ENCODE measurements at regions not wholly inside any gene's neighbourhood (a gene's known extent, or its start where the extent isn't known, plus 50 kb on each side); places are given as distances from the start of the nearest gene placed in this dataset.

DNA sequence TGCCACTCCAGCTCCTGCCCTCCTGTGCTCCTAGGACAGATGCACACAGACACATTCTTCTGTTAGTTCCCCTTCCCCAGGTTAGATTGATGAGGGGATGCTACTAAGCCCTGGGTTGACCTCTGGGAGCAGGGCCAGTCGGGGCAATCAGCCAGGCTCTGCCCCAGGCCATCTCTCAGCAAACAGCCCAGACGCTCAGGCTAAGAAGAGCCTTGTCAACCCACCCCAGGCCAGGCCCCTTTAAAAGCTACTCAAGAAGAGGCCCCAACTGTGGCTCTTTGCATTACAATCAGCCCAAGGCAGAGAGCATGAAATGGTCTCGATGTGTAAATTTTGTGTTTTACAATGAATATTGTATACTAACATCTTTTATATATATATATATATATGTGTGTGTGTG lies 107.4 kb downstream of the TFAP2A start:
- Histone ChIP-seq H3K27ac (no peak overlapping the region), H3K4me3 (no peak overlapping the region)

DNA sequence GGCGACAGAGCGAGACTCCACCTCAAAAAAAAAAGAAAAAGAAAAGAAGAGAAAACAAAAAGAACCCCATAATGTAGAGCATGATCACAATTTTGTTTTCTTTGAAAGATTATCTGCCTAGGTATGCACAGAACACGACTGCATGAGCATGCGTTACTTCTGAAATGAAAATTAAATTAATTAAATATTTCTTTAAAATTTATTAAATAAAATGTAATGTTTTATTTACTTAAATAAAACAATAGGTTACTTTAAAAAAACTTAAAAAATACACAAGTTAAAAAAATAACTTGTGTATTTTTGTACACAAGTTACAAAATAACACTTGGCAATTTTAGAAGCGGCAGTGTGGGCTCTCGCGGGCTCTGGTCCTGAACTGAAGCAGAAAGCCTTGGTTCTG lies 107.8 kb downstream of the TFAP2A start:
- Histone ChIP-seq H3K27ac (no peak overlapping the region), H3K4me3 (no peak overlapping the region)

DNA sequence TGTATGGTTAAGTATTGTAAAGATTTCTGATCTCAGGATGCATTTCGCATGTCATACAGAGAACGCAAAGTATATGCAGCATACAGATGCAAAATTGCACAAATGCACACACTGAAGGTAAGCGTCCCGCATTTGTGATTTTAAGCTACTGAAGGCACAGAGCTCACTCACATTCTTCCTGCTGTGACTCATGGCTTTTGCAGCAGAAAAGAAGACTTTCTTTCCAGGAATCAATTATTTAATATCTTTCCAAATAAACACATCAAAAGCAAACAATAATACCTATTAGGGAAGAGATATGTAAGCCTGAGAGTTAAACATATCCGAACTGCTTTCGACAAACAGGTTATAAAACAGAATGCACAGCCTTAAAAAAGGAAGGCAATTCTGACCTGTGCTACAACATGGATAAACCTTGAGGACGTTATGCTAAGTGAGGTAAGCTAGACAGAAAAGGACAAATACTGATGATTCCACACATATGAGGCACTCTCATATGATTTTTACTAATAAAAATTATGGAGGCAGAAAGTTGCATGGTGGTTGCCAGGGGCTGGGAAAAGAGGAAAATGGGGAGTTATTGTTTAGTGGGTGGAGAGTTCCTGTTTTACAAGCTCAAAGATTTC lies 109.0 kb downstream of the TFAP2A start:
- Histone ChIP-seq H3K27ac (no peak overlapping the region), H3K4me3 (no peak overlapping the region)

DNA sequence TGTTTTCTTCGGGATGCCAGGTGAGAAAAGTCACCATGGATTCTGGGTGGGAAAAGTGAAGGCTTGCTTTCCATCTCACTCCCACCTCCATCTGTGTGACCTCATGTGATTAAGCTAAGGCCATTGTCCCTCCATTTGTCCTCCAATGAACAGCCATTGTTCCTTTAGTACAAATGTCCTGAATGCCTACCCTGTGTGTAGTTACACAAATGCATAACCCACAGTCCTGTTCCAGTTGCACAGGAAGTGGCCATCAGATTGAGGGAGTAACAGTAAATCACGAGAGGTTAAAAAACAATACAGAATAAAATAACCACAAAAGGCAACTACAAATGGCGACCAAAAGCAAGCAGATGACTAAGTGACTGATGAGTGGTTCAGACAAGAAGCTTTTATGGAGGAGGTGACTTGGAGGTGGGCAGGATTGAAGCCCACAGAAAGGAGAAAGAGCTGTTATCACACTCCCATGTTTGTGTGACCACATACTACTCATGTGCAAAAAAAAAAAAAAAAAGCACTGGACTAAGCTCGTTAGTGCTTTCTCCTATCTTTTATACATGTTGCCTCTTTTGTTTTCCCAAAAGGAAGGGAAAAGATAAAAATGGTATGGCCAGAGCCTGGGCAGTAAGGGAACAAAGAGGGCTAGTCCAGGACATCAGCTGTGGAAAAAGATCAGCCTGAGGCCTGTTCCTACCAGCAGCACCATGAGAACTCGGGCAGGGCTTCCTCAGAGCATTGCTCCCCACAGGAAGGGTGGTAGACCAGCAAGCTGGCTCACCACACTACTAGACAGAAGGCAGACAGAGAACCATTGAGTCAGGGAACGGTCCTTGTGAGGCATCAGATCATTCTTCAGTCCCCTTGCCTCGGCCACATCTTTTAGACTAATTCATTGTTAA lies 111.0 kb downstream of the TFAP2A start:
- no peak overlapping the region for H3K27ac ChIP-seq

DNA sequence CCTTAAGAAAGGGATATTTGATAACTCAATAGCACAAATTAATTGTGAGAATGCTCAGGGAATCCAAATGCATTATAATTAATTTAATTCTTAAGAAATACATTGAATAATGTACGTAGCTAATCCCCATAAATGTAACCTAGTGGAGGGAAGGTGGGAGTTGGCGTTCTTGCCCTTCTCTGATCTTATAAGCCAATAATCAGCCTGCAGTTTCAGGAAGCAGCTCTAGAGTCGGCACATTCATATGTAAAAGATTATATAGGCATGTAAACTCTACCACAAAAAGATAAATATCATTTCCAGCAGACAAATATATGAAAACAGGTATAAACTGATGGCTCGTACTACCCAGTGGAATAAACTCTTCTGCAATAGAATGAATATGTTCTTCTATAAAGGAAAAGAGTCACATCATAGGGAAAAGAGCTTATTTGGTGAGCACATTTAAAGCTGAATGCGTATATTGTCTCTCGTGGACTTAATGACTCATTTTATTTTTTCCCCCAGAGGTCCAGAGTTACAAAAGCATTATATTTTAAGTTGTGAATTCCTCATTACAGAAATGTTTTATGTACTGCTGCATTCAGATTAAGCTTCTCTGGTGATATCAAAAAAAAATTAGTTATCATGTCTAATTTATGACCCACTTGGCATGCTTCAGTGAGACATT lies 112.2 kb downstream of the TFAP2A start:
- Histone ChIP-seq H3K4me3 (no peak overlapping the region), H3K27ac (no peak overlapping the region)

More for the DNA sequence above, 111.0 kb downstream of the TFAP2A start:
- no peak overlapping the region for H3K4me3 ChIP-seq

DNA sequence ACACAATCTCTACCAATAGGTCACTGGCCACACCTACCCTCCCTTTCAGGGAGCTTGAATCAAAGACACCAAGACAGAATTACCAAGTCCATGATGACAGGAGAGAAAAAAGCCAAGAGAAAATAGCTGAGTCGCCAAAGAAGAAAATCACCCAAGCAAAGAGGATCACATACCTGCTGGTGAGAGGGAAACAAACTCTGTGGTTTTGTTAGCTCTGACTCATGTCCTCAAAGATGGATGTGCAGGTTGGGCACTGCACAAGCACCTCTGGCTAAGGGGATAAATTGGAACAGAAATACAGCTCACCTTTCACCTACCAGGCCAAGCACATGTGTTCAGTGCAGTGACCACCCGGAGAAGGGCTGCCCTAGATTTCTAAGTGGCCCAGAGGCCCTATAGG lies 114.8 kb downstream of the TFAP2A start:
- Histone ChIP-seq H3K27ac (no peak overlapping the region), H3K4me3 (no peak overlapping the region)

DNA sequence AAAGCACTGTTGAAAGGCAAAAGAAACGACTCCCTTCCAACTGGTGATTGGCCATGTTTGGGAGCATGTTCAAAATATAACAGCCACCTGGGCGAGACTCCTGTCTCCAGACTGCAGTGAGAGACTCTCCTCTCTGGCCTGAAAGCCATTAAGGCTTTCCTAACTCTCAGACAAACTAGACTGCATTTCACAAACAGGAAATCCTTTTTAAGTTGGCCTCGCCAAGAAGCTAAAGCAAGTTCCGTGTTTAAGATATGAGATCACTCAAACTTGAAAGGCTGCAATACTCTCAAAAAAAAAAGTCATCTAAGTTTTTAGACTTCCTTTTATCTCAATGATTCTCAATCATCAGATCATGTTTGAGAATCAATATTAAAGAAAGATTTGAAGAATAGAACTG lies 117.0 kb downstream of the TFAP2A start:
- no peak overlapping the region for H3K4me3 ChIP-seq
- H3K27ac ChIP-seq, result no peak overlapping the region

DNA sequence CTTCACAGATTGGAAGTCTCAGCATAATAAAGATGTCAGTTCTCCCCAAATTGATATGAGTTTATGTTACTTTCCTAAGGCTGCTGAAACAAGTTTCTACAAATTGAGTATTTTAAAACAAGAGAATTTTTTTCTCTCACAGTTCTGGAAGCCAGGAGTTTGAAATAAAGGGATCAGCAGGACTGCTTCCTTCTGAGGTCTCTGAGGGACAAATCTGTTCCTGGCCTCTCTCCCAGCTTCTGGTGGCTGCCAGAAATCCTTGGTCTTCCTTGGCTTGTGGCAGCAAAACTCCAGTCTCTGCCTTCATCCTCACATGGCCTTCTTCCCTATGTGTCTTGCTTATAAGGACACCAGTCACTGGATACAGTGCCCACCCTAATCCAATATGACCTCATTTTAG lies 136.1 kb downstream of the TFAP2A start:
- no peak overlapping the region for H3K27ac ChIP-seq
- no peak overlapping the region for H3K4me3 ChIP-seq

DNA sequence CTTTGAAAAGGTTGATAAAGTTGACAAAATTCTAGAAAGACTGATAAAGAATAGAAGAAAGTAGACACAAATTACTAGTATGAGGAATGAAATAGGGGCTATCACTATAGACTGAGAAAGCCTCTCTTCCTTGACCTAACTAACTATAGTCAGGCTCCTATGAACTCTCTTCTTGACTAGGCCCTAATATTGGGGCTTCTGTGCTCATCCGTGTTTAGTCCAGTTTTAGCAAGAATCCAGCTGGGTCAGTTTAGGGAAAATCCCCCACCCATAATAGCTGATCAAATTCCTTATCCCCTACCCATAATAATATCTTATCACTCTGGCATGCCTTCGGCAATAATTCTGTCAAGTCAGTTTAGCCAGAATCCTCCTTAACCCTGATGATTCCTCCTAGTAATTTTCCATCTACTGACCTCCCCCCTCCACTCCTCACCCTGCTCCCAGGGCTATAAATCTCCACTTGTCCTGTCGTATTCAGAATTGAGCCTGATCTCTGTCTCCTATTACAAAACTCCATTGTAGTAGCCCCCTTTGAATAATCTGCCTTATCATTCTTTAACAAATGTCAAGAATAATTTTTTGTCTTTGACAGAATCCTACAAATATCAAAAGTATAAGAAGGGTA lies 138.1 kb downstream of the TFAP2A start:
- H3K4me3 ChIP-seq, result no peak overlapping the region
- no peak overlapping the region for H3K27ac ChIP-seq

DNA sequence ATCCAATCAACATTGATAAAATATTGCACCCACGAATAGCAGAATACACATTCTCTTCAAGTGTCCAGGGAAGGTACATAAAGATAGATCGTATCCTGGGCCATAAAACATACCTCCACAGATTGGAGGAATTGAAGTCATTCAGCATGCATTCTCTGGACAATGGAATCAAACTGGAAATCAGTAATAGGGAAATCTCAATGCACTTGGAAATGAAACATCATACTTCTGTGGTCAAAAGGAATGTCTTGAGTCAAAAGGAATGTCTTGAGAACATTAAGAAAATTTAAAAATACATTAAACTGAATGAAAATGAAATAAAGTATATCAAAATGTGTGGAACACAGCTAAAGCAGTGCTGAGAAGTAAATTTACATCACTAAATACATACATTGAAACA lies 138.8 kb downstream of the TFAP2A start:
- Histone ChIP-seq H3K4me3 (no peak overlapping the region), H3K27ac (no peak overlapping the region)

DNA sequence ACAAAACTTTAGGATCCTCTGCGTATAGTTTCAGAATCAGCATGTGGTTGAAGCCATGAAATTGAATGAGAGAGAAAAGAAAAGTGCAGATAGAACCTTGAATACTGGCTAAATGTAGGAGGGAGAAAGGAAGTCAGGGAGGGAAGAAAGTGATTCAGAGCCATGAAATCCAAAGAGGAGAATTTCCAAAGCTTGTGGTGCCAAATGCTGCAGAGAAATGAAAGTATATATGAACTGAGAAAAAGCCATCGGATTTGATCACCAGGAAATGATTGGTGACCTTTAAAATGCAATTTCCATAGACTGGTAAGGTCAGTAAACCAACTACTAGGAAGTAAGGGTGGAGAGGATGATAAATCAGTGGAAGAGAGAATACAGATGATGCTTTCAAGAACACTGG lies 142.3 kb downstream of the TFAP2A start:
- Histone ChIP-seq H3K4me3 (no peak overlapping the region), H3K27ac (no peak overlapping the region)

DNA sequence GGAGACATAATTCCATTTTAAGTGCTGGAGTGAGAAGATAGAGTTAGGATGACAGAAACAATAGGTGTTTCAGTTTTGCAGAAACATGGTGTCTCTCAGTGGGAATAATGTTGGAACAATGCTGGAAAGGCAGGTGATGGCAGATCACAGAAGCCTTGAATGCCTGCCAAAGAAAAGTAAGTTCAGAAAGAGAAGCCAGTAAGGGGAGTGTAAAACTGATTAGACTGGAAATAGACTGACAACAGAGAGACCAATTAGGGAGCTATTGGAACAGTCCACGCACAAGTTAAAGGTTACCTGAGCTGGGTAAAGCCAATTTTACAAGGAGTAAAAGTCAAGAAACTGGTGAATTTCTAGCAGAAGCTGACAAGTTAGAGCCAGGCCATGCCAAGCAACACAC lies 142.9 kb downstream of the TFAP2A start:
- Histone ChIP-seq H3K27ac (no peak overlapping the region), H3K4me3 (no peak overlapping the region)

DNA sequence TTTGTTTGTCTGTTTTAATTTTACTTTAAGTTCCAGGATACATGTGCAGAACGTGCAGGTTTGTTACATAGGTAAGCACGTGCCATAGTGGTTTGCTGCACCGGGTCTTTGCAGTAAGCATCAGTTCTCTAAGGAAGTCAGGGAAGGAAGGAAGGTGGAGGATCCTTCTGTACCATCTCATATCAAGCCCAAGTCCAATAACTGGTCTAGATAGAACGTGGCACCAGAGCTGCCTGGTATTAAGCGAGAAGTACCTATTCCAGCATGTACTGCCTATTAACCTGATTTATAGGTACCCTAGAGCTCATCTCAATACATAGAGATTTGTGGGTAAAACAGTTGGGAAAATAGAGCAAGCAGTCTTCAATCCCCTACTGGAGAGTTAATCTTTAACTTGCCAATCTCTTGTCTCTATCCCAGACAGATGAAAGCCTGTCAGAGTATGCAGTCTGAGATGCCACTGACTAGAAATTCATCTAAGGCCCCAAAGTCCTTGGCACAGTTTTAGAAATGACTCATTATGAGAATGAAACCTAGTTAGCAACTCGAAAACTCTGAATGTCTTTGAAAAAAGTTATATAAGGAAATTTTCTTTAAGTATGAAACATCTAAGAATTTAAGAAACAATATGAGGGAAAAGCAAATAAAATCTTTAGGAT lies 144.9 kb downstream of the TFAP2A start:
- H3K4me3 ChIP-seq, result no peak overlapping the region
- H3K27ac ChIP-seq, result no peak overlapping the region

DNA sequence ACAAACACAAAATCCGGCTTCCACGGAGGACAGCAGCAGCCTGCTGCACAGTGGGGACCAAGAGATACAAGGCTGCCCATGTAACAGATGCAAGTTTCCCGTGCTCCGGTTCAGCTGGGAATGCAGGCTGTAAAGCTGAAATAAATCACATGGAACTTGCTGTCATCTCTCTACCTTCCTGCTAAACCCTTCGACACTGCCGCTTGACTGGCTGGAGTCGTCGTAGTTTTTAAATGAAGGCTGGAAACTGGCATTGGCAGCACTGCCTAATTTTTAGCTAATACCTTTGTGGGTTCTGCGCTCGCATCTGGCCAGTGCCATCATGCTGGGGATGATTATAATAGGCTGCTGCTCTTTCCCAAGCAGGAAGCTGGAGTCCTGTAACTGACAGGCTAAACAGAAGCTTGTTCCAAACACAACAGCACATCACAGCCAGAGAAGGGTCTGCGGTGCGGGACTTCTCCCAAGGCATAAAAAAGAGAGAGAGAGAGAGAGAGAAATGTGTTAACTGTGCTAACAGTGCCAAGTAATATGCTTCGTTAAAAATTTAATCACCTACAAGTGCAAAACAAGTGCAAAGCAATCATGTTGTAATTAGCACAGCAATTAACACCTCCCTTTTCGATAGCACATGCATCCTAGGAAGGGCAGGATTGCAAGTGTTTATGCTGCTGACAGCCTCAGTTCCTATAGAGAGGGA lies 146.1 kb downstream of the TFAP2A start:
- Histone ChIP-seq H3K27ac (no peak overlapping the region), H3K4me3 (no peak overlapping the region)

DNA sequence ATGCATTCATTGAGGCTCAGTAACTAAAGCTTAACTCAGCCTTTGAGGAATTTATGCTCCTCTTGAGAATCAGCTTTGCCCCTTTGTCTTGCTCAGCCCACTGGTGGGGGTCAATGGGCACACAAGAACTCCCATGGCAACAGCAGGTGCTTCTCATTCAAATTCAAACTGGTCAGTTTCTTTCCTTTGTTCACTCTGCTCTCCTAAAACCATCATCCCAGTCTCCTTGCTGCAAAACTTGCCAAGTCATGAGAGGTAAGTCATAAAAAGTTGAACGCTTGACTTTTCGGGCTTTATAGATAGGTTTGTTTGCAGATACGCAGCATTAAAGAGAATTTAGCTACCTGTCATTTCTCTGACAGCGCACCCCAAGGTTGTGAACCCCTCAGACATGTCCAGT lies 146.8 kb downstream of the TFAP2A start:
- Histone ChIP-seq H3K4me3 (no peak overlapping the region), H3K27ac (no peak overlapping the region)

DNA sequence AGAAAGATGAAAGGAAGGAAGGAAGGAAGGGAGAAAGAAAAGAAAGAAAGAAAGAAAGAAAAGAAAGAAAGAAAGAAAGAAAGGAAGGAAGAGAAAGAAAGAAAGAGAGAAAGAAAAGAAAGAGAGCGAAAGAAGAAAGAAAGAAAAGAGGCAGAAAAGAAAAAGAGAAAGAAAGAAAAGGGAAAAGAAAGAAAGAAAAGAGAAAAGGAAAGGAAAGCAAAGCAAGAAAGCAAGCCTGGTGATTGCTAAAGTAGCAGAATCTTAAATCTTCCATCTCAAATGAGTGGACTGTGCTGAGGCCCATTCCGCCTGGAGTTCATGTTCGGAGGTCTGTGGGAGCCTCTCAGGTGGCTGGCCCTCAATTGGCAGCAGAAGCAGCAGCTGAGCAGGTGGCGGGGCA lies 148.4 kb downstream of the TFAP2A start:
- no peak overlapping the region for H3K27ac ChIP-seq
- H3K4me3 ChIP-seq, result no peak overlapping the region

DNA sequence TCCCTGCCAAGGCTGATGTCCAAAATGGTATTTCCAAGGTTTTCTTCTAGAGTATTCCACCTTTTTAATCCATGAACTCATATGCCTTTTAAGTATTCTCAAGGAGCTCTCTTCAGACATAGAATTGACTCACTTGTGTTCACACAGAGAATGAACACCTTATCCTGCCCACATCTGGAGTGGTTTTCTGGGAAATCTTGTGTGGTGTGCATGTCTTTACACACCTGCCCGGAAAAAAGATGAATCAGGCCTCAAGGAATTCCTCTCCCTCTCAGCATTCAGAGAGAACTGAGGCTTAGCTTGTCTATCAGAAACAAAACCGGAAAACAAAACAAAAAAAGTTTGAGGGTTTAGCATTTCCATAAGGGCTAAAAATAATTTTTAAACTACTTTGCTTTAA lies 148.8 kb downstream of the TFAP2A start:
- no peak overlapping the region for H3K27ac ChIP-seq

DNA sequence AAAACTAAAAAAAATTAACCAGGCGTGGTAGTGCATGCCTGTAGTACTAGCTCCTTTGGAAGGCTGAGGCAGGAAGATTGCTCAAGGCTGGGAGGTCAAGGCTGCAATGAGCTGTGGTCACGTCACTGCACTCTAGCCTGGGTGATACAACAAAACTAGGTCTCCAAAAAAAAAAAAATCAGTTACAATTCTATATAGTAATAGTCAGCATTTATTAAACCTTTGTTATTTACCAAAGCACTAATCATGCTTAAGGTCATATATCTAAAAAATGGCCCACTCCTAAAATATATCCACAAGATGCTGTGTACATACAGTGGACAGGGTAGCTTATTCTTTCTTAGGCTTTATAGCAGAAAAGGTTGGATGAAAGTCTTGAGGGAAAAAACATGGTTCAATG lies 152.4 kb downstream of the TFAP2A start:
- H3K27ac ChIP-seq, result no peak overlapping the region
- no peak overlapping the region for H3K4me3 ChIP-seq

More for the DNA sequence above, 148.8 kb downstream of the TFAP2A start:
- H3K4me3 ChIP-seq, result no peak overlapping the region

DNA sequence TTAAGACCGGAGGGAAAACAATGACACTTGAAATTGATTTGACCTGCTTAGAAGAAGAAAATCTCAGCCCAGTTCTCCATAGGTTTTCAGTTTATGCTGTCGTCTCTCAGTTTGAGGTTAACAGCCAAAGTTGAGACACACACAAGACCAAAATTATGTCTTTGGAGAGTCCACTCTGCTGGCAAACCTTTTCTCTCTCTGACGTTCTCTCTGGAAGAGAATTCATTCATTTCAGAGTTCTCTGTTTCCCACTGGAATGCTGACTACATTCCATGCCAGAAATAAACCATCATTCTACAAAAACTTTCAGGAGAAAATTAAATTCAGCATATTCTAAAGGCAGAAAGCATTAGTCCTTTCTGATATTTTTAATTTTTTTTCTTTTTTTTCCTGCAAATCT lies 155.2 kb downstream of the TFAP2A start:
- Histone ChIP-seq H3K4me3 (no peak overlapping the region), H3K27ac (no peak overlapping the region)

All from skin epidermis (tissue), 12 donors.